HuH-7 (cell line): ENCODE measurements at regions not wholly inside any gene's neighbourhood (a gene's known extent, or its start where the extent isn't known, plus 50 kb on each side); places are given as distances from the start of the nearest gene placed in this dataset.

ENCODE experiments used
- DNase-seq: peaks from one replicate; pipeline ENCODE4 v3.0.0; 2011; ENCODE audit warnings: low spot score

DNA sequence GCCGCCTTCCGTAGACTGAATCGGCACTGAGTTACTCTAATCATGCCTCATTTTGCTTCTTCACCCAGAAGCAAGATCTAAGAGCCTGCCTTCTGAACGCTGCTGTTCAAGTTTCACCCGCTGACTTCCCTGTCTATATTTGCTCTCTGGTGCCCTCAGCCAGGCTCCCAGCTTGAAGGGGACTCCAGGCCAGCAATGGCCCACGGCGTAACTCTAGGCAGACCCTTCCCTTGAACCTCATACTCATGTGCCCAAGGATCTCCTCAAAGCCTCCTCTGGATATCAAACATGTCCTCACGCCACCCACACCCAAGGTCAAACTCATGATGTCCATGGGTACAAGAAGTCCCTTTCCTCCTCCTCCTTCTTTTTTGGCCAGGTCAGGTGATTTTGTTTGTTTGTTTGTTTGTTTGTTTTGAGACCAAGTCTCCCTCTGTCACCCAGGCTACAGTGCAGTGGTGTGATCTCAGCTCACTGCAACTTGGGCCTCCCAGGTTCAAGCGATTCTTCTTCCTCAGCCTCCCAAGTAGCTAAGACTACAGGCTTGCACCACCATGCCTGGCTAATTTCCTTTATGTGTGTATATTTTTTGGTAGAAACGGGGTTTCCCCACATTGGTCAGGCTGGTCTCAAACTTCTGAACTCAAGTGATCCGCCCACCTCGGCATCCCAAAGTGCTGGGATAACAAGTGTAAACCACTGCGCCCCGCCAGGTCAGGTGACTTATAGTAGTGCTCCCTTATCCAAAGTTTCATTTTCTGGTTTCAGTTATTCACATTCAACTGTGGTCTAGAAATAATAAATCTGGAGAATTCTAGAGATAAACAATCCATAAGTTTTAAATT lies 239.0 kb downstream of the SYK start:
- no peak for DNase-seq

DNA sequence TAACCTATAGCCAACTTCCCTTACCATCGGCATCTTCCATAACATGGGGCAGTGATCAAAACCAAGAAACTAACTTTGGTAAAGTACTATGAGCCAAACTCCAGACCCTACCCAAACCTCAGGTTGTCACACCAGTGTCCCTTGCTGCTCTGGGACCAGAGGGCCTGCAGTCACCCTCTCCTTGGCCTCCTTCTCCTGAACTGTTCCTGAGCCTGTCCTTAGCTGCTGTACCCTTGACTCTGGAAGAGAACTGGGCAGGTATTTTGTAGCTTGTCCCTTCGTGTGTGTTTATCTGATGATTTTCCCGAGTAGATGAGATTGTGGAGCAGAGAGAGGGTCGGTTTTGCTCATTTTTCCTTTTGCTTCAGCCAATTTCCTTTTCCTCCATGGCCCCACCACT lies 240.4 kb downstream of the SYK start:
- DNase-seq, result no peak

DNA sequence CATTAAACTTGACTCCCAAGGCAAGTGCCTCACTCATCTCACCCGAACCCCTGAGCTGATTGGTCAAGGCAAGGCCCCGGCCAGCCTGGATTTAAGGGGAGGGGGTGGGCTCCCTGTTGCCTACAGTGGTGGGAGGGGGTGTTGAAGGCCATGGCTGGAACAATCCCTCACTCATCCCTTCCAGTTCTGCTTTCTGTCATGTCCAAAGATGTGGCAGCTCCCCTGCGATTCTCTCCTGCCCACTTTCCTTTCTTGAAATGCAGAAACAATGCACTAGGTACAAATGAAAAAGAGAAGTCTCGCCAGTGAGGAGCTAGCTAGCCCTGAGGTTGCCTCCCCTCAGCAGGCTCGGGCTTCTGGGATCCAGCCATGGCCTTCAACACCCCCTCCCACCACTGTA lies 240.9 kb downstream of the SYK start:
- DNase-seq, result no peak

DNA sequence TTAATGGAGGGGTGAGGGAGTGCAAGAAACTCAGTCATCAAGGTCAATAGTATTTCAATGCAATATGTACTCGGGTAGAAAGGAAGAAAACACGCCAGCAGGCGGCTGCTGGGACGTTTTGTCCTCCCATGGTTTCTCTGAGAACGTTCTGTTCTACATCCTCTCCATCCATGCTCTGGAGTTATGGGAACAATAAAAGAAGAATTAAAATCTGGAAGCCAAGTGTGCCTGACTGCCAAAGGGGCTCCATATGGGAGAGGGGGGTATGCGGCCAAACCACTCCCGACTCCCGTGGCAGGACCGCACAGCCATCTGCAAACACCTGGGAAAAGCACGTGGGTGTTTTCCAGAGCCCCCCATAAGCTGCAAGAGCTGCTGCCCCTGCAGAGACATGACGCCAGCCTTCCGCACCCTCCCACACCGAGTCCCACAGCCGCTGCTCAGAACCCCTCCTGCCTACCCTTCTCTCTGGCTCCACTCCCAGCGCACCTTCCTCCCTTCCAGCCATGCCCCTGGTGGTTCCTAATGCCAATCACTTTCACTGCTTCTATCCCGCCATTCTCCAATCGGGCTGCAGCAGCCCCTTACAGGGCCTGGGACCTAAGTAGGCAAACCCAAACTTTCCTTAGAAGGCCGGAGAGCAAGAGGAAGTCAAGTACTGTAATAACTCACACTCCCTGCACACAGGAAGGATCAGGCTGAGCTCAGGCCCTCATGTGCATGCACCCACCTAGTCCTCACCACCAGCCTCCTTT lies 241.6 kb downstream of the SYK start:
- no peak for DNase-seq

DNA sequence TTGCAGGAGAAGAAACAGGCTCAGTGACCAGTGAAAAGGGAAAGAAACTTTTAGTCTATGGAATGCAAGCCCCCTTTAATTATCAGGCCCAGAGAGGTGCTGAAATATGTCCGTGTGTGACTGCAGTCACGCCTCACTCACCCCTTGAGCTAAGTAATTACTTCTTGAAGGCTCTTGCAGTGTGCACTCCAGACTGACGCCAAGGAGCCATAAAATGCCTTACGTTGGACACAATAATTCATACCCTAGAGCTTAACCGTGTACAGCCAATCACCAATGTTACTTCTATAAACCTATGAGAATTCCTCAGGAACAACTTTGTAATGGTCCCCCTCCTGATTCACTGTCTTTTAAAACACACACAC lies 242.2 kb downstream of the SYK start:
- no peak for DNase-seq

DNA sequence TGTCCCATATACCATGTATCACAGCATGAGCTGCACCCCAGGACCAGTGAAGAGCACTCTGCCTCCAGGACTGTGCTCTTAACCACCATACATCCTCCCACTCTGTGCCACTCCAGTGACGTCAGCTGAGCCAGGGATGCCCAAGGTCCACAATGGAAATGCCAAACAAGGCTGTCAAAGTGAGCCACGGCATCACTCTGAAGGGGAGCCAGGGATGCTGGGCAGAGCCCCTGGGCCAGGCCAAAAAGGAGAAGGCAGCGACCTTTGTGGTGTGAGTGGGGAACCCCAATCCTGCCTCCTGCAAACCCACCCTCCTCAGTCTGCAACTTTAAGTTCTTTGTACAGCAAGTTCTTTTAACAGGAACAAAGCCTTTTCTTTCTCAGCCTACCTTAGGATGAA lies 242.7 kb downstream of the SYK start:
- DNase-seq, result no peak

DNA sequence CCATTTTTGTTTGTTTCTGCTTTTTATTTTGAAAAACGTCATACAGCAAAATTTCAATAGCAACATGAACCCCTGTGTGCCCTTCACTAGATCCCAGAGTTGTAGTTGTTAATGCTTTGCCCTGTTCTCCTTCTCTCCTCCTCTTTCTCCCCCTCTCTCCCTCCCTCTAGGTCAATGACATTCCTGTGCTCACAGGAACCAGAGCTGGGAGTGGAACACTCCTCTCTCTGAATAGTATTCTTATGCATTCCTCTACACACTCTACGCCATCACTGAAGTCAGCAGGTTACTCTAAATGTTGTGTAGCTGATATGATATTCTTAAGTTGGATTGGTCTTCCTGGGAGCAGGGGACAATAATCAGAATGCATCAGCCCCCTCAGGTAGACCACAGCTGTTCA lies 243.4 kb downstream of the SYK start:
- no peak for DNase-seq

DNA sequence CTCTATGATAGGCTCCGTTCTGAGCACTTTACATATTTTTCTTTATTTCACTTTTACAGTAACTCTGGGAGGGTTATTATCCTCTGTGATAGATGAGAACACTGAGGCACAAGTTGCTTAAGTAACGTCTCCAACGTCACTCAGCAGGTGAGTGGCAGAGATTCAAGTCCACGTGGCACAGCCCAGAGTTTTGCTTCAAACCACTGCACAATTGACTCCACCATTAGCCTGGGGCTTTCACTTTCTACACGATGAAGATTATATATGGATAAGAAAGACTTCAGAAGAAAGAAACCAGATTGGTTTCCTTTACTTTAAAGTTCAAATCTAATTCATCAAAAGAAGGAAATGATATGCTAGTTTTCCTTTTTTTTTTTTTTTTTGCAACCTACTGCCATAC lies 245.9 kb downstream of the SYK start:
- no peak for DNase-seq

DNA sequence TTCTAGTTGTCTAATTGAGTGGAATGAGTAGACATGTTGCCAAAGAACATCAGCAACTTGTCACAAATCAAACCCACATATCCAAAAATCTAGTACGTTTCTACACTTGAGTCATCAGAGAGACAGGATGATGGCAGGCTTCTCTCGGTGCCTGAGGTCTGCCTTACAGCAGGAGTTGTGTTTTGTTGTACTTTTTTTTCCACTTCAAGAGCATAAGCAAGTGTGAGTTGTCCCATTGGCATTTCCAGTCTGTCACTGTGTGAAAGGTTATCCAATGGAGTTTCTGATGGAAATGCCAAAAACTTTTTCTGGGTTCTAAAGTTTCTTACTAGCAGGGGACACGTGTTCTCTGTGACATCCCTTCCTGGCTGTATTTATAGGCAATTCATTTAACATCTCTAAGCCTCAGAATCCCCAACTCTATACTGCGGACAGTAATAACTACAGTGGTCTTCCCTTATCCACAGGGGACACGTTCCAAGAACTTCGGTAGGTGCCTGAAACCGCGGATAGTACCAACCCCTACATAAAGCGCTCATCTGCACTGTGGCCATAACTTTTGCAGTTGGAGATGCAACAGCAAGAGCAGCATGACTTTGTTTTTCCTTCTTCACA lies 246.5 kb downstream of the SYK start:
- no peak for DNase-seq

DNA sequence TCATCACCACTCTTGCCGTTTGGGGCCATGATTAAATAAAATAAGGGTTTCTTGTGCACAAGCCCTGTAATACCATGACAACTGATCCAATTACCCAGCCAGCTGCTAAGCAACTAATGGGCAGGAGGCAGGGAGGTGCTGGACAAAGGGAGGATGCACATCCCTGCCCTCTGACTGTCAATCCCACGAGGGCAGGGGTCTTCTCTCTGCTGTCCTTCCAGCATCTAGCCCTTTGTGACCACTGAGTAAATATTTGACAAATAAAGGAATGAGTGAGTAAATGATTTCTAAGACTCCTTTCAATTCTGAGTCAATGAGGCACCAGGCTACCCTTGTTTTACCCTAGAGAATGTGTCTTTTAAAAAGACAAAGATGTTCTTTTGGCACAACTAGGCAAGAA lies 247.1 kb downstream of the SYK start:
- DNase-seq, result no peak

DNA sequence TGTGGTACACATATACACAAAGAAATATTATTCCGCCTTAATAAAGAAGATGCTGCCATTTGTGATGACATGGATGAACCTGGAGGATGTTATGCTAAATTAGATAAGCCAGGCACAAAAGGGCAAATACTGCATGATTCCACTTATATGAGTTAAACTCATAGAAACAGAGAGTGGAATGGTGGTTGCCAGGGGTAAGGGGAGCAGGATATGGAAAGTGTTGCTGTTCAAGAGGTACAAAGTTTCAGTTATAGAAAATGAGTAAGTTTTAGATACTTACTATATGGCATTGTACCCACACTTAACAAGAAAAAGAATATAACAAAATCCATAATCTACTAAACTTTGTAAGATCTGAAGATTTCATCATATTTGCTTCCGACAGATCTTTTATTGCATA lies 252.2 kb downstream of the SYK start:
- no peak for DNase-seq

DNA sequence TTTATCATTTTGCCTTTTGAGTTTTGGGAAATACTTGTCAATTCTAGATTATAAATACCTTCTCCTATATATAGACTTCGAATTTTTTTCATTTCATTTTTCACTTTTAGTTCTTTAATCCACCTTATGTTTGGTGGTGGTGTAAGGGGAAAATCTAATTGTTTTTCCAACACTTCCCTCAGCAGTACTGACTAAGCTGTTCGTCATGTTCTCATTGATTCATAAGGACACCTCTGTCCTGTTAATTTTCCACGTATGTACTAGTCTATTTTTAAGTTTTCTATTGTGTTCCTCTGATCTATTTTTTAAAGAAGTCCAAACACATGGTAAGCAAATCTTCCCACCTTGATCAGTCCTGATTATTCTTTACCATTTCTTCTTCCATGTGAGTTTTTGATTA lies 254.2 kb downstream of the SYK start:
- no peak for DNase-seq

DNA sequence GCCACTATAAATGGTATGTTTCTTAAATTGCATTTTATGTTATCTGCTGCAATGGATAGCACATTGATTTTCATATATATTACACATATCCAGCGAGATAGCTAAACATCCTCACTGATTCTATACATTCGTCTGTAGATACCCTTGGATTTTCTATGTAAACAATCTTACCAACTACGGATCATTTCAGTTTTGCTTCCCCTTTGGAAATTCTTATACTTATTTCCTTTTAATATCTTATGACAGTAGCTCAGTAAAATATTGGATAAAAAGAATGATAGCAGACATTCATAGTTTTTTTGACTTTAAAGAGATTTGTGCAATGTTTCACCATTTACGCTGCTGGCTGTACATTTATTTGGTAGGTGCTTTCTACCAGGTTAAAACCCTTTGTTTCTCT lies 254.9 kb downstream of the SYK start:
- no peak for DNase-seq

DNA sequence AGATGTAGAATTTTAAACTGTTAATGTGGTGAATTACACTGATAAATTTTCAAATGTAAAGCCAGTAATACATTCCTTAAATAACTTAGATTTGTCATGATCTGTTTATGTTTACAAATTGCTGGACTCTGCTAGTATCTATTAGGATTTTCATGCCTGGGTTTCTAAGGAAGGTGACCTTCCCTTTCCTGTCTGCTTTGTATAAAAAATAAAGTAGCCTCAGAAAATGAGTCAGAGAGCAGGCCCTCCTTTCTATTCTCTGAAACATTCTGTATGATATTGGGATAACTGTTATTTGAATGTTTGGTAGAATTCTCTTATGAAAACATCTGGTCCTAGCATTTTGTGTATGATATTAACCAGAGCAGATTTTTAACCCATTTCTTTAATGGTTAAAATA lies 255.3 kb downstream of the SYK start:
- DNase-seq, result no peak

DNA sequence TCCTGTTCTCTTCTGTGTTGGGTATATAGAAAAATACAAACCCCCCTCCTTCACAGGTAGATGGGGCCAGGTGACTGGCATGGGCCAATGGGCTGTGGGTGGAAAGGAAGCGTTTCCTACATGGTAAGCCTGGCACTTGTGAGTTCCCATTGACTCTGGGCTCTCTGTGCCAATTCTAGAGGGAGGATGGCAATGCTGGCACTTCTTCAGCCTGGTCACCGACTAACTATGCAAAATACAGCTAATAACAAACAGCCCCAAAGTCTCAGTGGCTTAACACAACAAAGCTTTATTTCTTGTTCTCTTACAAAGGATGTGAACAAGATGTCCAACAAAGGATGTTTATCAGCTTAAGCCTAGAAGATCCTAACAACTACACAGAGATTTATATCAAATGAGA lies 258.1 kb downstream of the SYK start:
- no peak for DNase-seq

DNA sequence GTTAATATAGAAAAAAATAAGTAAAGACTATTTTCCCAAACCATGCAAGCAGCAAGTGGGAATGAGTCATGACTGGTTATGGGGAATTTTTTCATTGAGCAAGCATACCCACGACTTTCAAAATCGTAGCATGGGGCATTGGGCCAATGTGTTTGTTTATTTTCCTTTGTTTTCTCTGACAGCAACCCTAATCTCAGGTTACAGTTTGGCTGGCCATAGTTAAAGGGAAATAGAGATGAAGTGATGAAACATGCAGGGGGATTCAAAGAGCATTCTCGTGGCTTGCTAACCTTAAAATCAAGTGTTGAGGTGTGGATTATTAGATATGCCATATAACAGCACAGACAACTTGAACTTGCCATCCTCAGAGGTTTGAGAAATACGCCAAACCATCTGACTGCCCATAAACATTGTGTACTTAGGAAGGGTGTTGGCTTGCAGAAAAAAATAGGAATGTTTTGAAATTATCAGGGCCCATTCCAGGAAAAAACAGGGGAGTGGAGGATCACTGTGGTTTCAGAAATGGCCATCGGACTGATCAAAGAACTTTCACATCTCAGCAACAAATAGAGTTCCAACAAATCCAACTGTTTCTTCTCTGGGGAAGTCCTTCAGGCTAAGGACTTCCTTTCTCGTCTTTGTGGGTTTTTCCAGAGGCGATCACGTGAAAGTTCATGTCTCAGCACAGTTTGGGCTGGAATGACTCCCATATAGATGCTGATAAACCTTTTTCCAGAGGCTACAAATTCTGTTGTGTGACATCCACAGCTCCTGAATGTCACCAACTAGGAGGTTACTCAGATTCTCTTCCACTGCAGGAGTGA lies 259.1 kb downstream of the SYK start:
- peak; percentile 46 for DNase-seq

DNA sequence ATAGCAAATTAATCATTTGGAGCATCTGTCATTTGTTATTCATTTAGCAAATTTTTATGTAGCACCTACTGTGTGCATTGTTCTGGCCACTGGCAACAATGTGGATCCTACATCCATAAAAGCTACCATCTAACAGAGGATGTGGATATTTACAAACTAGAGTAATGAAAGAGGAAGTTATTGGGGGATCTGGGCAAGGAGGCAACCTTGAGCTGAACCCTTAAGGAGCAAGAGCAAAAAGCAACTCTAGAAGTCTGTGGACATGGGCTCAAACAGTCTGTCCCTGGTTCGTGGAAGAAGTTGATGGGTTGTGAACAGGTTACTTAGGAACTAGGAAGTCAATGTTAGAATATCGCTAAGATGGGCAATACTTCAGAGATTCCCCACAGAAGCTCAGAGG lies 259.9 kb downstream of the SYK start:
- DNase-seq, result no peak

DNA sequence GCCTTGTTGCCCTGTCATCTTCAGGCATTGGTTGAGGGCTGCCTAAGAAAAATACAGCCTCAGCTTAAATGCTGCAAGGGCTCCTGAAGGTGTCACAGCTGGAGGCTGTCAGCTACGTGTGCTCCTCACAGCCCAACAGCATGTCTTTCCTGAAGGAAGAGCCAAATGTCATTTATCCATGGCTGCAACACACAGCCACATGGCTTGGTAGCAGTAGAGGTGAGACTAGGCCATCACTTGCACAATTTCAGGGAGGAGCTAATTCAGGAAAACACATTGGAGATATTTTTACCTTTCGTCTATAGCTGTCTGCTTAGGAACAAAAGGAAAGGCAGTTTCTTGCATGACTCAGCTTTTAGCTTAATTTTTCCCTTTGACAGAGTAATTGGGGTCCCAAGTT lies 260.7 kb downstream of the SYK start:
- no peak for DNase-seq

DNA sequence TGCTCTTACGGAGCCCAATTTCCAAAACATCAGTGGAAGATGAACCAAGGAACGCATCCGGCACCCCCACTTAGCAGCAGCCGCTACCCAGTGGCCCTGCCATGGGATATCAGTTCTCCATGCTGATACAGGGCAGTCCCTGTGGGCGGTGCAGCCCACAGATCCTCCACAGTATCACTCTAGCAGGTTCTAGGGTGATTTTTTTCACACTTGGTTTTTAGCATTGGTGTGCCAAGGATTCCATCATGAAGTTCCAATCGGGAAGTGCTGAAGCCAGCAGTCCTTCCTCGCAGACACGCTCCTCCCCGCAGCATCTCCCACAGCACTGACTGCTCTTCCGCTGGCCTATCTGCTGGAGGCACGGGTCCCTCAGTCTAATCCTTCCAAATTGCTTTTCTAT lies 261.9 kb downstream of the SYK start:
- no peak for DNase-seq

DNA sequence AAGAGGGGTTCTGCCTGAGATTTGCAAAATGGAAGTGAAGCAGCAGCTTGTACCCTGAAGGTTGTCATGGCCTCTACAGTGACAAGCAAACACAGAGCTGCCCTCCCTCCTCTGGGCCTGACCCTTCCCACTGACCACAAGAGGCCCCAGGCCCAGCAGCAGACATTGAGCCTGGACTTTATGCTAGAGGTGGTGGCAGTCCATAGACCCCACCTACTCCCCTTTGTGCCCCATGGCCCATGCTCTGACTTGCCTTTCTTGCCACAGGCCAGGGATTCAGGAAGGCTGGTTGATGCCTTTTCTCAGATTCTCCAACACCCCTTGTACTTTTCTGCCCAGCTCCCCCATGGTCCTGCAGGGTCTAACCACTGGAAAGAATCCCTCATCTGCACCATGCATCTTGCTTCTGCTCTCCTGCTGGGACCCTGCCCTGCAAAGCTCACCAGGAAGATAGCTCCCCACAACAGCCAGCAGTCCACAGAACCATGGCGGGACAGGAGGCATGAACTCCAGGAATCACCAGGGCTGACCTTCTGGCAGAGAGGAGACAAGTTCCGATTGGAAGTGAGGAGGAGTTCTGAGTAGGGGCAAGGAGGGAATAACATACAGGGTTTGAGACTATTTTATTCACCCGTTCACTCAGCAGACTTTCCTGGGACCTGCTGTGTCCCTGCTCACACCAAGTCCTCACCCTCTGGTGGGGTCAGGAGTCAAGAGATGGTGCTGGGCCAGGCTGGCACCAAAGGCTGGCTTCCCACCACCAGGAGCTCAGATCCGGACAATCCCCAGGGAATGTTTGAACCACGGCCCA lies 263.8 kb downstream of the SYK start:
- no peak for DNase-seq

DNA sequence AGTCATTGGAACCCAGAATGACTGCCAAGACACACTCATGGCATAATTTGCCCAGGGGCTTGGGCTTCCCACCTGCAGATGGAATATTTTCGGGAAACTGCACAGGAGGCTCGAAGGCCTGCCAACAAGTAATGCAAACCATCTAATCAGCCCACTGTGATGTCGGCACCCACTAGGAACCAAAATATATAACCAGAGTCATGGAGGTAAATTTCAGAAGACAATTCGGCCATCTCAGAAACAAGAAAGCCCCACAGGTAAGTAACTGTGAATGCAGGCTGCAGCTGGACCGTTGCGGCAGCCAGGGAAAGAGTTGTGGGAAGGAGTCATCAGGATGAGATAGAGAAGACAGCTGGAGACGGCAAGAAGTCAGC lies 264.4 kb downstream of the SYK start:
- DNase-seq, result no peak

DNA sequence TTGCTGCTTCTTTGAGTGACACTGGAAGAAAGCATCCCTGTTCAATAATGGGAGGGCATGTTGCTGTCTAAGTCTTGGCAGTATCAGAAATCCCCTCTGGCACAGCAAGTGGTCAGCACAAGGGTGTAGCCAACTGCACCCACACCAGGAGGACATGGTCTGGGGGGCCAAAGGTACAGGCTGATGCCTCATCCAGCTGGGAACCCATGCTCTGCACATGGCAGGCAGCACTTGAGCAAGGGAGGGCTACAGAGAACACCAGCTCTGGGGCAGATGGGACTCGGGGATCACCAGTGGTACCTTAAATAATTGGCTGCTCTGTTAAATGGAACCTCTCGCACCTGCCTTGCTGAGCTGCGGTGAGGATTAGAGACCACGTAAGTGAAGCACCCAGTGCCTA lies 265.2 kb downstream of the SYK start:
- DNase-seq, result no peak
